HG03565 (cell line): ENCODE measurements at regions not wholly inside any gene's neighbourhood (a gene's known extent, or its start where the extent isn't known, plus 50 kb on each side); places are given as distances from the start of the nearest gene placed in this dataset.

Experiments used
- ATAC-seq: cut with Tn5 transposase; IDR thresholded peaks from one replicate; pipeline ENCODE4 v1.9.1; 2021; ENCODE audit warnings: mild to moderate bottlenecking, moderate library complexity; ENCODE audit not compliant: unreplicated experiment

DNA sequence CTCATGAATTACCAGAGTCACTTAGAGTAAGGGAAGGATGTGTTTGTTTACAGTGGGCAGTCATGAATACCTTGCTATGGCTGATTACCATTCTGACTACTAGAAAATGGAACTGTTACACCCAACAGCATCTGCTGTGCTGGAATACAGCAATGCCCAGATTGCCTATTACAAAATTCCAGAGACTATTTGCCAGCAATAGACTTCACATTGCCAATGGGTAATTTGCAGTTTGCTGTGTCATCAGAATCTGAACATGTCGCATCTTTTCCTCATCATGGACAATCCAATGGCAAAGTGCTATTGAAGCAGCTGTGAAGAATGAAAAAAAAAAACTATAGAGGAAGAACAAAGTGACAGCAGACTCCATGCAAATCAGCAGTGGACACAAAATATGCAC is 356.6 kb downstream of the CXXC4 start:
- no peak for ATAC-seq

DNA sequence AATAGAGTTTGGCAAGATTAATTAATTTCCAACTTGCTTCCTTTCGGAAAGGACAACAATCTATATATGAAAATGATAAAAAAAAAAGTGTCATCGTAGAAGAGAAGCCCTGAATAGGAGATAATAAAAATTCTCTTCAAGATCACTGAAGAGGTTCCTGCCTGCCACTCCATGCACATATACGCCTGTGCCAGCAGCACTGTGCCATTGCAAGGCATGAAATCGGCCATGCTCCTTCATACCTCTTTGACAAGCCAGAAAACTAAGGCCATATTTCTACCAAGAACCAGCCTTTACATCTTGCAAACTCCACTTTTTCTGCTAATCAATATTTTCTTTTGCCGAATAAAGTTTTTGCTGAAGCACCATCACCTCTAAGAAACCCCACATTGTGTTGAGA is 365.5 kb downstream of the CXXC4 start:
- no peak for ATAC-seq

DNA sequence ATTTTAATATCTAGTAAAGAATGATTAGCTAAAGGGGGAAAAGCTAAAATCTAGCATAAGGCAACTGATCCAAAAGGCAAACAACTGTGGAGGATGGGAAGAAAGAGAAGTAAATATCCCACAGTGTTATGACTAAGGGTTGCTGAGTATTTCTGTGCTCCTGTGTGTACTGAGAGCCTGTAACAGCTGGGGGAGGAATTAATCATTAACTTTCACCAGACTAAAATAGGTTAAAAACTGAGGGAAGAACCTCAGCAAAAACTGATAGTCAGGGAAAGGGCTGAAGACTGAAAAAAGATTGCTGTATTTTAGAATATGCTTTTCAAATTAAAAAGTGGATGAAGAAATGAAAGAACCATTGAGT is 365.9 kb downstream of the CXXC4 start:
- ATAC-seq, result no peak

DNA sequence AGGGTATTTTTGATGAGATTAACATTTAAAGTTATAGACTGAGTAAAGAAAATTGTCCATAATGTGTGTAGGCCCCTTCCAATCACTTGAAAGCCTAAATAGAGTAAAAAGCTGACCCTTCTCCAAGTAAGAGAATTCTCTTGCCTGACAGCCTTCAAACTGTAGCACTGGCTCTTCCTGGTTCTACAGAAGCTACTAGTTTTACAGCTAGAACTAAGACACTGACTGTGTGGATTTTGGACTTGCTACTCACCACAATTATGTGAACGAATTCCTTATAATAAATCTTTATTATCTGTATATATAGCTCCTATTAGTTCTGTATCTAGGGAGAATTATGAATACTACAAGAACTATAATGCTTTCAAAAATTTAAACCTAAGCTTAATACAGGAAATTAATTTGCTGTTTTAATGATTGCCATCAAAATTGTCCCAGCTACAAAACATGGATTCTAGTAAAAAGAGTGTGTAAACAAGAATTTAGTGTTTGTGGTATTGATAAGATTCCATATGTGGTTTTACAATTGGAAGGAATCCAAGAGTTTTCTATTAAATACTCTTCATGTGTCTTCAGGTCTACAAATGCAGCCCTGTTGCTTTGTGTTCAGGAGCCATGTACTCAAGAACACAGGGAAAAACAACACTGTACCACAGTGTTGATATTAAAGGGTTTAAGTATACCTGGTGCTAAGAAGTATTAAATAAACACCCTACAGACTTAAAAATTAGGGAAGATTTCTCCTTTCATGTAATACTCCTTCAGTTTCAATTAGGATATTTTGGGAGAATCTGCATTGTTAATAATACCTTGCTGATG is 366.5 kb downstream of the CXXC4 start:
- ATAC-seq, result no peak

DNA sequence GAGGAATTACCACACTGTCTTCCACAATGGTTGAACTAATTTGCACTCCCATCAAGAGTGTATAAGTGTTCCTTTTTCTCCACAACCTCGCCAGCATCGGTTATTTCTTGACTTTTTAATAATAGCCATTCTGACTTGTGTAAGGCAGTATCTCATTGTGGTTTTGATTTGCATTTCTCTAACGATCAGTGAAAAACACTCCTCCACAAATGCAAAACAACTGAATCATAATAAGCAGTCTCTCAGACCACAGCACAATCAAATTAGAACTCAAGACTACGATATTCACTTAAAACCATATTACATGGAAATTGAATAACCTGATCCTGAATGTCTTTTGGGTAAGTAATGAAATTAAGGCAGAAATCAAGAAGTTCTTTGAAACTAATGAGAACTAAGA is 371.7 kb downstream of the CXXC4 start:
- ATAC-seq, result no peak

DNA sequence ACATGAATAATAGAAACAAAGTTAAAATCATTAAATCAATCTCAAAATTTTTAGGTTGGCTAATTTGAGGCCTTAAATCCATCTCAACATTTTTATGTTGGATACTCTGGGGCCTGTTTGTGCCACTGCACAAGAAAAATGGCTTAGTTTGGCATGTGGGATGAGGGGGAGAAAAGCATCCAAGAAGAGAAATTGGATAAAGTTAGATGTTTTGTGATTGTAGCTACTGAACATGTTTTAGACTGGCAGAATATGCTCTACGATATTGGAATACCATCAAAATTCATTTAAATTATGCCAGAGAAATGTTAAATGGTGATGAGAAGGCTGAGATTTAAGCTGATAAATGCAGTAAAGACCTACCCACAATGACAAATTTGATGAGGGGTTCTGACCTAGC is 376.9 kb downstream of the CXXC4 start:
- ATAC-seq, result no peak

DNA sequence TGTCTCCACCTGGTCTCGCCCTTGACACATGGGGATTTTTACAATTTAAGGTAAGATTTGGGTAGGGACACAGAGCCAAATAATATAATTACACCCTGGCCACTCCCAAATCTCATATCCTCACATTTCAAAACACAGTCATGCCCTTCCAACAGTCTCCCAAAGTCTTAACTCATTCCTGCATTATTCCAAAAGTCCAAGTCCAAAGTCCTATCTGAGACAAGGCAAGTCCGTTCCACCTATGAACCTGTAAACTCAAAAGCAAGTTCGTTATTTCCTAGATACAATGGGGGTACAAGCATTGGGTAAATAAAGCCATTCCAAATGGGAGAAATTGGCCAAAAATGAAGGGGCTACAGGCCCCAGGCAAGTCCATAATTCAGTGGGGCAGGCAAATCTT is 380.8 kb downstream of the CXXC4 start:
- ATAC-seq, result no peak

DNA sequence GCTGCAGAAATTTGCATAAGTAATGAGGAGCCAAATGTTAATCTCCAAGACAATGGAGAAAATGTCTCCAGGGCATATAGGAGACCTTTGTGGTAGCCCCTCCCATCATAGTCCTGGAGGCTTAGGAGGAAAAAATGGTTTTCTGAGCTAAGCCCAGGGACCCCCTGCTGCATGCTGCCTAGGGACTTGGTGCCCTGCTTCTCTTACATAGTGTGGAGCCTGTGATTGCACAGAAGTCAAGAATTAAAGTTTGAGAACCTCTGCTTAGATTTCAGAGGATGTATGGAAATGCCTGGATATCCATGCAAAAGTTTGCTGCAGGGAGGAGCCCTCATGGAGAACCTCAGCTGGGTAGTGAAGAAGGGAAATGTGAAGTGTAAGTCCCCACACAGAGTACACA is 379.4 kb upstream of the TACR3 start:
- no peak for ATAC-seq

DNA sequence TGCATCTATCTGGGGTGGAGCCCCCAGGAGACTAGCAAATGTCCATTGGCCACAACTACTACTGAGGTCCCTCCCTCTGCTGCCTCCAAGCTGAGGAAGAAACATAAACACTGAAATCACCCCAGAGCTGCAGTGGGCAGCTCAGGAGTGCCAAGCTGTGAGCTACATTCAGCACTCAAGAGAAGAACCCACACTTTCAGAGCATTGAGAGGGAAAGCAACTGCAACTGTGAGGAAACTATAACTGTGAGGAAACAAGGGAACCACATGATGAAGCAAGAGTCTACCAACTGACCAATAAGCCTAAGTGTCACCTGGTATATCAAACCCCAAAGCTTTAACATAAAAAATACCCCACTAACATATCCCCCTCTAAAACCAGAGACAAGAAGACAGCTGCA is 373.5 kb upstream of the TACR3 start:
- ATAC-seq, result no peak

DNA sequence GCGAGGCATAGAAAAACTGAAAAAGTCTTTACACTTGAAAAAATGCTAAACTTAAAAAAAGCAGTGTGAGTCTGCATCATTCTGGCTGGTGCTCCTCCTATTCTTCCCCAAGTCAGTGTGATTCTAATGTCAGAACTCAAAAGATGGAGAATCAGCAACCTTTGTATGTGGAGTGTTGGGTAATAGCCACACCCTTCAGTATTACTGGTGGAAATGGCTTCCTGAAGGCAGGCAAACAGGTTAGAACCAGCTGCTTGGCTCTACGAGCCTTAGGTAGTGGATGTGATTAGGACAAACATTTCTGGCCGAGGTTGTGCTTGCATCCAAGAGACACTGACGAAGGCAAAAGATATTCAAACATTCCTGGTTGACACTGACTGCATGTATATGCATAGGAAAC is 353.4 kb upstream of the TACR3 start:
- no peak for ATAC-seq

DNA sequence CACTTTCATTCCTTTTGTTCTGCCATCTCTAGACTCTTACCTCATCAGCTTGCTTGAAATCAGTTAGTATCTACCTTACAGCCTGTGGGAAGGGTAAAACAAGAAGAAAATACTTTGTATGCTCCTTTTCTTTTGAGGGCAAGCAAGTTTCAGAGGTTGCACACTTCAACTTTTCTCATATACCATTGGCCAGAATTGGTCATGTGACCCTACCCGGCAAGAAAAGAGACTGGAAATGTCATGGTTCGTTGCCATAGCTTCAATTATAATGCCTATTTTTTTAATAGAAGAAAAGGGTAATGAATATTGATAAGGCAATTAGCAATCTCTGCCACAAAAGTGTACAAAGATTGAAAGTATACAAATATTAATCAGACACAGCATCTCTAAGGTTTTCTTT is 346.7 kb upstream of the TACR3 start:
- ATAC-seq, result no peak

DNA sequence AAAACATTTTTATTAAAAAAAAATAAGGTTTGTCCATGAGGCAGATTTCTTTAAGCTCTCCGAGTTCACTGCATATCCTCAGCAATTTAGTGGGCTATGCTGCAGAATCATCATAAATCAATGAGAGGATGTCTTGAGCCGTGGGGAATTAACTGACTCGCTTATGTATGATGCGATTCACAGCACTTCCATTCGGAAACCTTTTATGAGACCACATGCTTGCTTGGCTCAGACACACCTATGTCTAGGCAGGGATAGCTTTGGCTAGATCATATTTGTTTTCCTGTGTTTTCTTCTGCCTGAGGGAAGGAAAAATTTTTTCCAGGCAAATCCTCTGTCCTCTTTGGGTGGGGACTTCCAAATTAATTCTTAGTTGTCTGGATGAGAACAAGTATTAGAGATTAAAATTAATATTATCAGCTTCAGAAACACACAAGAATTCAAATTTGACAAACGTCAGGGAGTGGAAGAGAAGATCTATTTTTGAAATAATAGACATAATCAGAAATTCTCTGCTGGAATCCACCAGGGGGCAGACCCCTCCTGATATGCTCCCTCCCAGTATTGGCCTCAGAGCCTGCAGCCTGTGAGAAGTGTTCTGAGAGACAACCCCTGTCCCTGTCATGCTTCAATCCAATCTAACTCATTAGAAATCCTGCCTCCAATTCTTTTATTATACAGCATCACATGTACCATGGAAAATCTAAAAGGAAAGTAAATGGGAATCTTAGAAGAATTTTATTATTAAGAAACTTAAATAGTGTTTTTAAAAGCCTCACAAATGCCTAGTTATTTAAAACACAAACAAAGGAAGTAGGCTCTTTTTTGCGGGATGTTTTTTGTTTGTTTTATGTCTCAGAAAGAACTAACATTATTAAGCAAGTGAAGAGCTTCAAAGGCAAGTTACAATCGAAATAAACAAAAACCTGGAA is 345.1 kb upstream of the TACR3 start:
- peak; percentile 78 for ATAC-seq

DNA sequence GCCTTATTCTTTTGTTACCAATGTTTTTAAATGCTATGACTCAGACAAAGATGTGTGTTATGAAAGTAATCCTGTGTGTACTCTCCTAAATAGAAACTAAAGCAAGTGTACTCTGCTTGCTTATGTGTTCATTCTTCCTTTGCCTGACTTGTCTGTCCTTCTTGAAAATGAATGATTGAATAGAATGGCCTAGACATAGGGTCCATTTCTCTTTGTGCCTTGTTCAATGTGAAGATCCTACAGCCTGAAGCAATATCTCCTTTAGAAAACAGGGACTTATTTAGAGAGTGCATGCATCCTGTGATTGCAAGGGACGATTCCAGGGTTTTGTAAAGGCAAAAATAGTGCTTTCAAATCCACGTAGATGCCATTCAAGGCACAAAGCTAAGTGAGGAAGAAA is 343.6 kb upstream of the TACR3 start:
- ATAC-seq, result no peak

DNA sequence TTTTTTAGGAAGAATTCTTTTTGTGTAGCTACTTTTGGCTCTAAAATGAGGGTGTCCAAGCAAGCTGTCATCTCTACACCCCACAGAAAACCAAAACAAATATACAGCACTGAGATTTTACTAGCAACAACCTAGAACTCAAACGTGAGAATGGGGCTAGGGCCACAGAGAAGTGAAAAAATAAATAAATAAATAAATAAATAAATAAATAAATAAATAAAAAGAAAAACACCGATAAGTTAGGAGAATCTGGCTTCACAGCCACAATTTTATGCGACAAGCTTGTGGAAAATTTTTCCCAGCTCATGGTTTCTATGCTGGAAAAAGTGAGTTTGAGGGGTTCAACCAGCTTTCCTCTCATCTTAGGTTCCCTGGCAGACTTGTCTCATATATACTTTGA is 324.6 kb upstream of the TACR3 start:
- ATAC-seq, result no peak

DNA sequence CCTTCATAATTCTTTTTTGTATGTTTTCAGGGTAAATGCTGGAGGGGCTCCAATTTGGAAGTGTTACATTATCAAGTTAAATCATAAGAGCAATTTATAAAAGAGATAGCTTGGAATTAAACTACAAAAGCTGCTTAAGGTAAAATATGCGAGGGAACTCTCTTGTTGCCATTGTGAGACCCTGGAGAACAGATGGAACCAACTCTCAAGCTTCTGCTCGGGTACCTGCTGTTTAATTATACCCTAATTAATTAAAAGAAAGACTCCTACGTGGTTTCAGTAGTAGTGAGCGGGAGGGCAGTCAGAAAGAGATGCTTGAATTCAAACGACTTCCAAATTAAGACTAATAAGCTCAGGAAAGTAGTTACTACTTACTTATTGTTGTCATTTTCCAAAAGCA is 313.1 kb upstream of the TACR3 start:
- no peak for ATAC-seq

DNA sequence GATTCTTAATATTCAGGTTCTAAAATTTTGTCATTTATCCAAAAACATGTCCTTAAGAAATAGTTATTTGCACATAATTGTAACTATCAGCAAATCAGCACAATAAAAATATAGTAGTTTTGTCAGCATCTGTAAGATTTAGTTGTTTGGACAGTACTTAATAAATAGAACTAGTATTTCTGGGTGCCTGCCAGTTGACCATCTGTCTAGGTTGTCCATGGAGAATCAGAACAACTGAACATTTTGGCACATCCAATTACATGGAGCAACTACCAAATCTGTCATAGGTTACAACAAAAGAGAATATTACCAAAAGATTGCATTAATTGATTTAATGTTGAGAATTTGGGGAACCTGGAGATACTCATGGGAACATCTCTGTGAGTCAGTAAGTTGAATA is 305.5 kb upstream of the TACR3 start:
- no peak for ATAC-seq

DNA sequence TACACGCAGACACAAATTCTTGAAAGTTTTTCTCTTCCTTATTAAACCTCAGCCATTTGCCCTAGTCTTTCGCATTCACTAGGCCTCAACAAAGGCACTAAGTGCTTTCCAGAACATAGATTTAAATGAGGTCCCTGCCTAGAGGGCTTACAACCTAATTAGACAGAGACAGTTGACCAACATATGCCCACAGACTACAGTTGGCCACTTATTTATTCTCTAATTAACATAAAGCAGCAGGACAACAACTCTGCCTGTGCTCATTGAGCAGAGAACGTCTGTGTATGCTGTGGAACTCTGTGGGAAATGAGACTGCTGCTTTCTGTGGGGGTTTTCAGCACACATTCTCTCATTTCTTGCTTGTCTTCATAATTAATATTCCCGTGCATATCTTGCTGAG is 303.0 kb upstream of the TACR3 start:
- no peak for ATAC-seq

DNA sequence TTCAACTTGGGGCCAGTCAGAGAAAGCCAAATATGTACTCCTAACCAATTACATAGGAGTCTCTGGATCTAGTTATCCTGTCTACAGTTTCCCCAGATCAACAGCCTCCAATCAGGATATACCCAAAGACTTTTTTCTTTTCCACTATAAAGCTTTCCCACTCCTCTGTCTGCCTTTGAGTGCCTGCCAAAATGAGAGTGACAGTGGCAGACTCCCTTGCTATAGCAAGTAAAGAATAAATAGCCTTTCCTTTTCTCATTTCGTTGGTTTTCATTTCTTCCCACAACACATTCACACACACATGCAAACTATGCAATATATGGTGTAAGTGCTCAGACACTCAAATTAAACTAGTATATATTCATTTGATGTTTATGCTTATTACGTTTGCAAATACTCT is 302.4 kb upstream of the TACR3 start:
- no peak for ATAC-seq

DNA sequence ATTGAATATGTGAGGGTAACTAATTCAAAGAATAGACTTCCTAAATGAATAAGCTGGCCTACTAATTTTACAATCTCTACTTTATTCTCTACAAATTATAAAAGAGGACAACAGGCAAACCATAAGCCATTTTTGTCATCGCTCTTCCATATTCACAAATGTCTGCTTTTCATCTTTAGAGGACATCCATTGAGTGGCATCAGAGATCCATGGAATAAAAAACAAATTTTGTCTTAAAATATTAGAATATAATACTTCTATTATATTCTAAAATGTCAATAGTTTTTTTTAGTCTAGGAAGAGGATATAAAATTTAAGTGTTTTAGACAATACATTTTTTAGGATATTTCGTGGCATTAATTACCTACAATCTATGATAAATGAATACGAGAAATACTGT is 300.9 kb upstream of the TACR3 start:
- no peak for ATAC-seq

DNA sequence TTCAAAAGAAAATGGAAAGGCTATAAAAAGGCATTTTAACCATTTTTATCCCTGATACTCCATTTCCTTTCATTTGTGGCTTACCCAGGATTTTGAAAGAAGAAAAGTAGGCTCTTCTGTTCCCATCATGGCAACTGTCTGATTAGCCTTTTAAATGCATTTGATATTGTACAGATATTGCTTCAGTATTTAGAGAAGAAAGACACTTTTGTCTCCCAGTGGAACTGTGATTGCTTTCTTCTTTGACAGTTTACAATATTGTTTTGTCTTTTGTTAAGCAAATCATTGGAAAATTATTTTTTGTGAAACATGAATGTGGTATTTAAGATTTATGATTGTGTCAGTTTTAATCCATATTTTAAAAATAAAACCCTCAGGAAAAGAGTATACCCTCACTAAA is 297.4 kb upstream of the TACR3 start:
- ATAC-seq, result no peak

DNA sequence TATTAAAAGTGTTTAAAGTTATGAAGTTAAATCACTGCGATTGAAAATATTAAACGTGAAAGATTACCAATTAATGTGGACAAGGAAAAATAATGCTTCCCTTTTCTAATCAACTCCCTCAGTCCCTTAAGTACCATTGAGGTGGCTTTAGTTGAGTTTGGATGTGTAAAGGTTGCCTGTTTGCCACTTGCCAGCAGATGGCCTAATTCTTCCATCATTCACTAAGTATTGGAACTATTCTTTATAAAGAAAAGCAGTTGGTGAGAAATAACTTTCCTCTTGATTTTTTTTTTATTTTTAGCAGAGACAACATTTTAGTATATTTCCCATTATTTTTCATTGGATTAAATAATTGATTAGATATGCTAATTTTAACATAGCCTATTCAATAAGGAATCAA is 295.9 kb upstream of the TACR3 start:
- no peak for ATAC-seq

DNA sequence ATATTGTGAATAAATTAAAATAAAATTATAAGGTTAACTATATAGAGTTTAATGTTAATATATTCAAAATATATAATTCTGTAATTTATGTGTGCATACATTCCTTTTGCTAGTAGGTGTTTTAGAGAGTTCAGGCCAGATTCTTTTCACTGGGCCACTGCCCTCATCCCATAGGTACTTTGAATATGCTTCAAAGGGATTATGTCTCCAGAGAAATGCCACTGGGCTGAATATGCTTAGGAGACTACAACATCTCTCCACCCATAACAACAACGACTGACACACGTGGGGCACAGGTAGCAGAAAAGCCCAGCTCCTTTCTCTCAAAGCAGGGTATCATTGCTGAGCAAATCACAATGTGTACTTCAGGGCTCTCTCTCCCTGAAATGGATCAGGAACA is 290.9 kb upstream of the TACR3 start:
- ATAC-seq, result no peak
